HL-60 (cell line): ENCODE measurements at regions not wholly inside any gene's neighbourhood (a gene's known extent, or its start where the extent isn't known, plus 50 kb on each side); places are given as distances from the start of the nearest gene placed in this dataset.

Experiments used
- DNase-seq, 2 experiments: peaks; one replicate each; pipeline ENCODE4 v3.0.0-alpha.2; 2010 to 2020; ENCODE audit warnings: low read depth in 1 of 2, low spot score in 1 of 2
- H3K27ac ChIP-seq: fragments of 250-450 bp; sonication (Bioruptor Pico); replicated peaks from 2 replicates; pipeline ENCODE4 v1.5.1; 2020; ENCODE audit warnings: mild to moderate bottlenecking, moderate library complexity
- H3K27me3 ChIP-seq: fragments of 250-450 bp; sonication (Bioruptor Pico); 2 replicates; pipeline ENCODE4 v1.5.1; 2021; ENCODE audit warnings: mild to moderate bottlenecking, moderate library complexity; ENCODE audit not compliant: insufficient read depth, poor library complexity, severe bottlenecking
- H3K4me3 ChIP-seq: replicated peaks from 2 replicates; pipeline ENCODE4 v1.5.1; 2011; ENCODE audit warnings: mild to moderate bottlenecking, control low read depth, low read length; ENCODE audit not compliant: insufficient read depth
- GABPA ChIP-seq: IDR thresholded peaks from 2 replicates; pipeline ENCODE4 v1.6.1; 2012; ENCODE audit warnings: low read depth
- POLR2AphosphoS5 ChIP-seq: IDR thresholded peaks from 2 replicates; pipeline ENCODE4 v1.6.1; 2012; ENCODE audit warnings: low read depth
- REST ChIP-seq: IDR thresholded peaks from 2 replicates; pipeline ENCODE4 v1.6.1; 2012; ENCODE audit warnings: low read depth; ENCODE audit not compliant: insufficient replicate concordance
- SPI1 ChIP-seq: IDR thresholded peaks from 2 replicates; pipeline ENCODE4 v1.6.1; 2012; ENCODE audit warnings: low read depth, mild to moderate bottlenecking, borderline replicate concordance
- TF ChIP-seq, protein P1 (sequence below): IDR thresholded peaks from one replicate; pipeline ENCODE4 v1.5.1; 2011; ENCODE audit warnings: low read length, control low read depth, inconsistent platforms; ENCODE audit not compliant: insufficient read depth

- Histone ChIP-seq H3K27me3 (no peaks in the 10 kb centered on the region), H3K27ac (no peak overlapping the region), H3K4me3 (no peak overlapping the region)
- no peak for TF ChIP-seq SPI1
- TF ChIP-seq, protein P1, sequence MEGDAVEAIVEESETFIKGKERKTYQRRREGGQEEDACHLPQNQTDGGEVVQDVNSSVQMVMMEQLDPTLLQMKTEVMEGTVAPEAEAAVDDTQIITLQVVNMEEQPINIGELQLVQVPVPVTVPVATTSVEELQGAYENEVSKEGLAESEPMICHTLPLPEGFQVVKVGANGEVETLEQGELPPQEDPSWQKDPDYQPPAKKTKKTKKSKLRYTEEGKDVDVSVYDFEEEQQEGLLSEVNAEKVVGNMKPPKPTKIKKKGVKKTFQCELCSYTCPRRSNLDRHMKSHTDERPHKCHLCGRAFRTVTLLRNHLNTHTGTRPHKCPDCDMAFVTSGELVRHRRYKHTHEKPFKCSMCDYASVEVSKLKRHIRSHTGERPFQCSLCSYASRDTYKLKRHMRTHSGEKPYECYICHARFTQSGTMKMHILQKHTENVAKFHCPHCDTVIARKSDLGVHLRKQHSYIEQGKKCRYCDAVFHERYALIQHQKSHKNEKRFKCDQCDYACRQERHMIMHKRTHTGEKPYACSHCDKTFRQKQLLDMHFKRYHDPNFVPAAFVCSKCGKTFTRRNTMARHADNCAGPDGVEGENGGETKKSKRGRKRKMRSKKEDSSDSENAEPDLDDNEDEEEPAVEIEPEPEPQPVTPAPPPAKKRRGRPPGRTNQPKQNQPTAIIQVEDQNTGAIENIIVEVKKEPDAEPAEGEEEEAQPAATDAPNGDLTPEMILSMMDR = no peak
- DNase-seq = no peak
These were observed 102.3 kb downstream of the DLL1 start for GRCh38 chr6:170188571-170189001.

GRCh38 chr6:170187669-170188566, 103.0 kb downstream of the DLL1 start:
- Histone ChIP-seq H3K27ac (no peak overlapping the region), H3K27me3 (no peaks in the 10 kb centered on the region), H3K4me3 (no peak overlapping the region)
- no peak for TF ChIP-seq POLR2AphosphoS5
- no peak for TF ChIP-seq SPI1
- TF ChIP-seq REST = no peak
- TF ChIP-seq, protein P1 = no peak
- TF ChIP-seq GABPA = no peak
- no peak for DNase-seq

DNA sequence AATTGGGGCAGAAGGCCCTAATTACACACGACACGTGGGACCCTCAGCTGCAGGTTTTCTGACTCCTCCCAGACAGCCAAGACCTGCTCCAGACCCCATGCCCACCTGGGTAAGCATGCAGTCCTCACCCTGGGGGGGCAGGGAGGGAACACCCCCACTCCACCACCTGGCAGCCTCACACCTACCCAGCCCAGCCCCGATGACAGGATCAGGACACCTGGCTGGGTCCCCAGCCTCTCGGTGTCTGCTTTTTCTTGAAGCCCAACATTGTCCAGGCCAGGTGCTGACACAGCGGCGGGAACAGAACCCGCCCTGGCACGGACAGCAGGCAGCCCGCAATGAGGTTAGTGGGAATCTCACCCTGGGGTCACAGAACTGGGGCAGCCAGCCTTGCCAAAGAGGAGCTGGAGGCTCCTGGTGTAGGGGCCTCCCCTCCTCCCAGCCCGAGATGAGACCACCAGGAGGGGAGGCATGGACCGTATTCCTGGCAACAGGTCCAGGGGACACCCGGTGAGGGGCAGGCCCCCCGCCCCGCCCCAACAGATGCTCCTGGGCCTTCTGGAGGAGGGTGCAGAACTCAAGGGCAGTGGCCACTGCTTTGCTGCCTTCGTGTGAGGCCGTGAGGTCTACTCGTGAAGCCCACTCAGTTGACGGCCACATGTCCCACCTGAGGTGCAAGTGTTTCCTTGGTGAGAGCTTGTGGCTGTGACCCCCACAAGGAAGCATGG, 103.8 kb downstream of the DLL1 start:
- no peak overlapping the region for H3K4me3 ChIP-seq
- no peak overlapping the region for H3K27ac ChIP-seq
- no peak for DNase-seq
- no peaks in the 10 kb centered on the region for H3K27me3 ChIP-seq
- TF ChIP-seq SPI1 = no peak
- TF ChIP-seq GABPA = no peak
- TF ChIP-seq, protein P1 = no peak
- no peak for TF ChIP-seq POLR2AphosphoS5
- TF ChIP-seq REST = no peak
